ENCODE measurements at regions not wholly inside any gene's neighbourhood (a gene's known extent, or its start where the extent isn't known, plus 50 kb on each side); places are given as distances from the start of the nearest gene placed in this dataset.

GRCh38 chr12:67096533-67097318 lies 172.4 kb upstream of the CAND1 start:
- TF ChIP-seq, protein P1, sequence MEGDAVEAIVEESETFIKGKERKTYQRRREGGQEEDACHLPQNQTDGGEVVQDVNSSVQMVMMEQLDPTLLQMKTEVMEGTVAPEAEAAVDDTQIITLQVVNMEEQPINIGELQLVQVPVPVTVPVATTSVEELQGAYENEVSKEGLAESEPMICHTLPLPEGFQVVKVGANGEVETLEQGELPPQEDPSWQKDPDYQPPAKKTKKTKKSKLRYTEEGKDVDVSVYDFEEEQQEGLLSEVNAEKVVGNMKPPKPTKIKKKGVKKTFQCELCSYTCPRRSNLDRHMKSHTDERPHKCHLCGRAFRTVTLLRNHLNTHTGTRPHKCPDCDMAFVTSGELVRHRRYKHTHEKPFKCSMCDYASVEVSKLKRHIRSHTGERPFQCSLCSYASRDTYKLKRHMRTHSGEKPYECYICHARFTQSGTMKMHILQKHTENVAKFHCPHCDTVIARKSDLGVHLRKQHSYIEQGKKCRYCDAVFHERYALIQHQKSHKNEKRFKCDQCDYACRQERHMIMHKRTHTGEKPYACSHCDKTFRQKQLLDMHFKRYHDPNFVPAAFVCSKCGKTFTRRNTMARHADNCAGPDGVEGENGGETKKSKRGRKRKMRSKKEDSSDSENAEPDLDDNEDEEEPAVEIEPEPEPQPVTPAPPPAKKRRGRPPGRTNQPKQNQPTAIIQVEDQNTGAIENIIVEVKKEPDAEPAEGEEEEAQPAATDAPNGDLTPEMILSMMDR (IDR thresholded peaks at IDR 0.05; ENCODE audit: borderline replicate concordance, extremely low read depth, low read length, poor library complexity, severe bottlenecking): no peak
- no peak for TF ChIP-seq EZH2 (IDR thresholded peaks at IDR 0.05; ENCODE audit: borderline replicate concordance, low read depth, low read length, severe bottlenecking)
